ENCODE measurements at regions not wholly inside any gene's neighbourhood (a gene's known extent, or its start where the extent isn't known, plus 50 kb on each side); places are given as distances from the start of the nearest gene placed in this dataset.

GRCh38 chrX:9315086-9315485 is 149.8 kb upstream of the TBL1X start:
- ChIA-PET POLR2A (no interaction called here), SMC1A (ENCODE audit: uncharacterized antibody, unreplicated experiment) (no interaction called here), CTCF (interaction anchor here (0.9 kb wide), 1 partner anchor 332 kb away, joined by 3 read pairs; no protein-coding TSS in a partner anchor), RAD21 (ENCODE audit: unreplicated experiment) (no interaction called here)
- no peak overlapping the region for H2AFZ ChIP-seq (ENCODE audit: control insufficient read depth, low read depth, low read length)
- no peaks in the 10 kb centered on the region for H3K4me1 ChIP-seq (ENCODE audit: control insufficient read depth, insufficient read depth, low read length)
- intact Hi-C loops (cut with micrococcal nuclease; ENCODE audit: unreplicated experiment) (no loop called here), in situ Hi-C loops (cut with MboI) (no loop called here)
- DNase-seq (ENCODE audit: low read depth, low spot score) (no peak), ATAC-seq (no peak), FAIRE-seq (no peak)
- H3K27ac ChIP-seq (ENCODE audit: control insufficient read depth, insufficient read depth), result no peak overlapping the region
- H4K20me1 ChIP-seq (ENCODE audit: control insufficient read depth, insufficient read depth), result no peaks in the 10 kb centered on the region
- no peaks in the 10 kb centered on the region for H3K27me3 ChIP-seq (replicated peaks in 1 of 2; ENCODE audit: control insufficient read depth in 2 of 2, insufficient read depth in 2 of 2, low read length in 1 of 2)
- no peak overlapping the region for H3K9ac ChIP-seq (ENCODE audit: control insufficient read depth, insufficient read depth, low read length)
- no peaks in the 10 kb centered on the region for H3K79me2 ChIP-seq (ENCODE audit: control insufficient read depth, insufficient read depth, low read length)
- BruUV-seq (replicated peaks), result no TSS peak
- H3K4me2 ChIP-seq (ENCODE audit: control insufficient read depth, insufficient read depth), result no peak overlapping the region
- H3K4me3 ChIP-seq, result no peak overlapping the region
- no peaks in the 10 kb centered on the region for H3K36me3 ChIP-seq (ENCODE audit: control insufficient read depth in 2 of 2, insufficient read depth in 2 of 2, low read length in 1 of 2)
- 56% methylated on average over 3 of the region's 3 CpGs for WGBS (ENCODE audit: insufficient coverage, insufficient replicate concordance, low lambda C conversion rate, missing lambda C conversion rate)
- no peaks in the 10 kb centered on the region for H3K9me3 ChIP-seq (replicated peaks; ENCODE audit: control insufficient read depth, insufficient read depth, low read length)
- TF ChIP-seq, protein P1, sequence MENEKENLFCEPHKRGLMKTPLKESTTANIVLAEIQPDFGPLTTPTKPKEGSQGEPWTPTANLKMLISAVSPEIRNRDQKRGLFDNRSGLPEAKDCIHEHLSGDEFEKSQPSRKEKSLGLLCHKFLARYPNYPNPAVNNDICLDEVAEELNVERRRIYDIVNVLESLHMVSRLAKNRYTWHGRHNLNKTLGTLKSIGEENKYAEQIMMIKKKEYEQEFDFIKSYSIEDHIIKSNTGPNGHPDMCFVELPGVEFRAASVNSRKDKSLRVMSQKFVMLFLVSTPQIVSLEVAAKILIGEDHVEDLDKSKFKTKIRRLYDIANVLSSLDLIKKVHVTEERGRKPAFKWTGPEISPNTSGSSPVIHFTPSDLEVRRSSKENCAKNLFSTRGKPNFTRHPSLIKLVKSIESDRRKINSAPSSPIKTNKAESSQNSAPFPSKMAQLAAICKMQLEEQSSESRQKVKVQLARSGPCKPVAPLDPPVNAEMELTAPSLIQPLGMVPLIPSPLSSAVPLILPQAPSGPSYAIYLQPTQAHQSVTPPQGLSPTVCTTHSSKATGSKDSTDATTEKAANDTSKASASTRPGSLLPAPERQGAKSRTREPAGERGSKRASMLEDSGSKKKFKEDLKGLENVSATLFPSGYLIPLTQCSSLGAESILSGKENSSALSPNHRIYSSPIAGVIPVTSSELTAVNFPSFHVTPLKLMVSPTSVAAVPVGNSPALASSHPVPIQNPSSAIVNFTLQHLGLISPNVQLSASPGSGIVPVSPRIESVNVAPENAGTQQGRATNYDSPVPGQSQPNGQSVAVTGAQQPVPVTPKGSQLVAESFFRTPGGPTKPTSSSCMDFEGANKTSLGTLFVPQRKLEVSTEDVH (IDR thresholded peaks at IDR 0.05; ENCODE audit: low read depth, partially characterized antibody), result no peak
- TF ChIP-seq, protein P2, sequence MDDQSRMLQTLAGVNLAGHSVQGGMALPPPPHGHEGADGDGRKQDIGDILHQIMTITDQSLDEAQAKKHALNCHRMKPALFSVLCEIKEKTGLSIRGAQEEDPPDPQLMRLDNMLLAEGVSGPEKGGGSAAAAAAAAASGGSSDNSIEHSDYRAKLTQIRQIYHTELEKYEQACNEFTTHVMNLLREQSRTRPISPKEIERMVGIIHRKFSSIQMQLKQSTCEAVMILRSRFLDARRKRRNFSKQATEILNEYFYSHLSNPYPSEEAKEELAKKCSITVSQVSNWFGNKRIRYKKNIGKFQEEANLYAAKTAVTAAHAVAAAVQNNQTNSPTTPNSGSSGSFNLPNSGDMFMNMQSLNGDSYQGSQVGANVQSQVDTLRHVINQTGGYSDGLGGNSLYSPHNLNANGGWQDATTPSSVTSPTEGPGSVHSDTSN (IDR thresholded peaks at IDR 0.05; ENCODE audit: insufficient replicate concordance, low read depth, low read length), result no peak
- TF ChIP-seq, protein P3, sequence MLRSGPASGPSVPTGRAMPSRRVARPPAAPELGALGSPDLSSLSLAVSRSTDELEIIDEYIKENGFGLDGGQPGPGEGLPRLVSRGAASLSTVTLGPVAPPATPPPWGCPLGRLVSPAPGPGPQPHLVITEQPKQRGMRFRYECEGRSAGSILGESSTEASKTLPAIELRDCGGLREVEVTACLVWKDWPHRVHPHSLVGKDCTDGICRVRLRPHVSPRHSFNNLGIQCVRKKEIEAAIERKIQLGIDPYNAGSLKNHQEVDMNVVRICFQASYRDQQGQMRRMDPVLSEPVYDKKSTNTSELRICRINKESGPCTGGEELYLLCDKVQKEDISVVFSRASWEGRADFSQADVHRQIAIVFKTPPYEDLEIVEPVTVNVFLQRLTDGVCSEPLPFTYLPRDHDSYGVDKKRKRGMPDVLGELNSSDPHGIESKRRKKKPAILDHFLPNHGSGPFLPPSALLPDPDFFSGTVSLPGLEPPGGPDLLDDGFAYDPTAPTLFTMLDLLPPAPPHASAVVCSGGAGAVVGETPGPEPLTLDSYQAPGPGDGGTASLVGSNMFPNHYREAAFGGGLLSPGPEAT (IDR thresholded peaks at IDR 0.05; ENCODE audit: low read depth), result no peak
- TF ChIP-seq TCF12 (IDR thresholded peaks at IDR 0.05; ENCODE audit: low read depth, low read length), result no peak
- TF ChIP-seq FOXK2 (IDR thresholded peaks at IDR 0.05), result no peak
- no peak for TF ChIP-seq CBFB (IDR thresholded peaks at IDR 0.05; ENCODE audit: low read depth)
- no peak for TF ChIP-seq SIX5 (IDR thresholded peaks at IDR 0.05; ENCODE audit: low read depth, low read length, severe bottlenecking)
- no peak for TF ChIP-seq TCF7 (IDR thresholded peaks at IDR 0.05; ENCODE audit: borderline replicate concordance)
- no peak for TF ChIP-seq MYC (IDR thresholded peaks at IDR 0.05; ENCODE audit: insufficient read depth, insufficient read length, insufficient replicate concordance, low read length, severe bottlenecking)
- TF ChIP-seq MEF2A (IDR thresholded peaks at IDR 0.05; ENCODE audit: insufficient read depth, low read depth, low read length), result no peak
- TF ChIP-seq BCLAF1 (IDR thresholded peaks at IDR 0.05), result no peak
- no peak for TF ChIP-seq BMI1 (IDR thresholded peaks at IDR 0.05; ENCODE audit: borderline replicate concordance)
- TF ChIP-seq ZSCAN29 (IDR thresholded peaks at IDR 0.05), result no peak

Measured in GM12878 (cell line).